ENCODE measurements at regions not wholly inside any gene's neighbourhood (a gene's known extent, or its start where the extent isn't known, plus 50 kb on each side); places are given as distances from the start of the nearest gene placed in this dataset.

DNA sequence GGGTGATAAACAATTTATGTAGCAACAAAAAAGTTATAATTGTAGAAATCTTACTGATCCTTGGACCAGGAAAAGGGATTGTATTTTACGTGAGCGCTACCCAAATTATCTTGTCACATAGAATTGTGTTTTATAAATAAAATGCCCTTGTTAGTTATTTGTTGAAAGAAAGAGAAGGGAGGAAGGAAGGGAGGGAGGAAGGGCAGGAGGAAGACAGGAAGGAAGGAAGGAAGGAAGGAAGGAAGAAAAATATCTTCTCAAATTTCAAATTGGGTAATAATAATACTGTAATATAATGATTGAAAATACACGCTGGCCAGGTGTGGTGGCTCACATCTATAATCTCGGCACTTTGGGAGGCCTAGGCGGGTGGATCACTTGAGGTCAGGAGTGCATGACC, 206.2 kb upstream of the TLL1 start:
- in situ Hi-C loops (cut with MboI; ENCODE audit: low sequenced_read_pairs) = no loop called here

- in situ Hi-C loops (cut with MboI; ENCODE audit: low sequenced_read_pairs) = no loop called here
These were observed 205.1 kb upstream of the TLL1 start for GRCh38 chr4:165667969-165668368.

DNA sequence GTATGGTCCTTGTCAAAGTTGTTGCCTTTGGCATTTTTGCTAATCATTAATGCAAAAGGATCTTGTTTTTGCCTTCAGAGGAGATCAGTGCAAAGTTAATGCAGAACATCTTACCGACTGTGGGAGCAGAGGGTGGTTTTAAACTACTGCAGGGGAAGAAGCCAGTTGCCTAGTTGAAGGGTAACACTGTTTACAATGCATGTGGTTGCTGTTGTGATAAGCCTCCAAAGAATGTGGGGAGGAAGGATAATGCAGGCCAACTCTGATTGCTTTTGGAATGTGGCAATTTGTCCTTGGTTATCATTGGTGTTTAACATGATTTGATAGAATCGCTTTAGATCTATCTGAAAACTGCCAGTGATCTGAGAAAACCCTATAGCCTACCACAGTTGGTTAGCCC, 204.3 kb upstream of the TLL1 start:
- in situ Hi-C loops (cut with MboI; ENCODE audit: low sequenced_read_pairs) = no loop called here

- in situ Hi-C loops (cut with MboI; ENCODE audit: low sequenced_read_pairs) = no loop called here
These were observed 196.0 kb upstream of the TLL1 start for GRCh38 chr4:165677081-165677480.

DNA sequence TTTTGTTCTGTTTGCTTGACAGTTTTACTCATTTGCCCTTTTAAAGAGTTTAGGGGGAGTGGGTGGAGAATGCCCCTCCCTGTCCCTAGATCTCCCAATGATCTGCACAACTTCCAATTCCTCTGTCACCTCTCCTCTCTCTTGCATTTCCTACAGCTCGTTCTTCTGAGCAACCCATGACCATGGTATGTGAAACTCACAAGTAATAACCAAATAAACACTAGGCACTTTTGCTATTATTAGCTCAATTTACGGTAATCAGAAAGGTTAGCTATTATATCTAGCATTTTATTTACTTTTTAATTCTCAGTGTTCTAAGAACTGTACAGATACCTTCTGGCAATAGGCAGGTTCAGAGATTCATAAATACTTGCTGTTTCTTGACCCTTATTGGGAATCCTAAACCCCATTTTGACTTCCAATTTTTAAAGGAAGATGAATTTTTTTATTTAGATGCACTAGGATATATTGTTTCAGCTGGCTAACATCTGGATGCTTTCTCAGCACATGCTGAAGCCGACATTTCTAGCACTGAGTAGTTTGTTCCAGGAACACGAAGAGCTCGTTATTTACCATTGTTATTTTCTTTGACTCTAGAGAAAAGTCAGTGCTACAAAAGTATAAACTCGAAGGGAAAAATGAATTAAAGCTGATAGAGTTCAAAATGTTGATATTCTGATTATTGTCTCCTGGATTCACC, 194.7 kb upstream of the TLL1 start:
- in situ Hi-C loops (cut with MboI; ENCODE audit: low sequenced_read_pairs) = no loop called here

DNA sequence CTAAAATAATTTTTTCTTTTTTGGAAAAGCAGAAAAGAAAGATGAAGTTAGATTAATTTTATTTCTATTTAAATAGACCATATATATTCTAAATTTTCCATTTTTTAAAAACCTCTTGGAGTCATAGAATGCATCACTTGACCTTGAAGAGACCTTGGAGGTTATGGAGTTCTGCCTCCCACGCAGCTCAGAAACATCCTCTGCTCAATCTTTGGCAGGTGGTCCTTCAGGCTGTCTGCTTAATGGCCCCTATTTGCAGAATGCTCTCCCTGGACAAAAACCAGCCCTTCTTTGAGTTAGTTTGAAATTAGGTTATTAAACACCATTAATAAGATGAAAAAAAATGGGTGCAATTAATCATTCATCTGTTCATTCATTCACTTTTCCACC, 194.1 kb upstream of the TLL1 start:
- in situ Hi-C loops (cut with MboI; ENCODE audit: low sequenced_read_pairs) = no loop called here

GRCh38 chr4:165680821-165681220, 192.2 kb upstream of the TLL1 start:
- in situ Hi-C loops (cut with MboI; ENCODE audit: low sequenced_read_pairs) = no loop called here

DNA sequence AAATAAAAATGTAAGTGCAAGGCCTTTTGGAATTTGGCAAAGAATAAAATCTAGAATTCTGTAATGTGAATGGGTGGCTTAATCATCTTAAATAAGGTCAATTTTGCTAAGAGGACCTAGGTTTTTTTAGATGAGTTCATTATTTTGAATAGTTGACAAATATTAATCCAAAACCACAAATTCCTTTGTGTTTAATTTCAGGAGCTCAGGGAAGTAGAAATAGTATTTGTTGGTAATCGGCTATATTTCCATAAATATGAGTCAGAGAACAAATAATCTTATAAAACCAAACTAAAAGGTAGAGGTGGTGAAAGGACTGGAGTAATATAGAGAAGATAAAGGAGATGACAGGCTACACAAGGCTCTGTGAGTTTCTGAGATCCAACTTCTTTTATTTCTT, 190.4 kb upstream of the TLL1 start:
- in situ Hi-C loops (cut with MboI; ENCODE audit: low sequenced_read_pairs) = no loop called here

- in situ Hi-C loops (cut with MboI; ENCODE audit: low sequenced_read_pairs) = no loop called here
These were observed 188.7 kb upstream of the TLL1 start for GRCh38 chr4:165684177-165684805.

DNA sequence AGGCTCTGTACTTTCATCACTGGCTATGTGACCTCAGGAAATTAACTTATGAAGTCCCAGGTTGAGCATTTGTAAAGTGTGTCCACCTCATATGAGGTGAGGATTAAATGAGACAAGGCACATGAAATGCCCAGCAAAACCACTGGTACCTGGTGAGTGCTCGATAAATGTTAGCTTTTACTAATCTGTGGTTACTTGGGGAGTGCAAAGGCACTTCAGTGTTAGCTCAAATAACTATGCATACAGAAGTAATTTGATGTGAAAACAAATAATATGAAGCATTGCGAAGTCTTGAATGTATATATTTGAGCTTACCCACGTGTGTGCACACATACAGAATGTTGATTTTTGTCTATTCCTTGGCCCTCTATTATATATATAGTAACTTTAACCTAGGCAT, 186.3 kb upstream of the TLL1 start:
- in situ Hi-C loops (cut with MboI; ENCODE audit: low sequenced_read_pairs) = no loop called here

DNA sequence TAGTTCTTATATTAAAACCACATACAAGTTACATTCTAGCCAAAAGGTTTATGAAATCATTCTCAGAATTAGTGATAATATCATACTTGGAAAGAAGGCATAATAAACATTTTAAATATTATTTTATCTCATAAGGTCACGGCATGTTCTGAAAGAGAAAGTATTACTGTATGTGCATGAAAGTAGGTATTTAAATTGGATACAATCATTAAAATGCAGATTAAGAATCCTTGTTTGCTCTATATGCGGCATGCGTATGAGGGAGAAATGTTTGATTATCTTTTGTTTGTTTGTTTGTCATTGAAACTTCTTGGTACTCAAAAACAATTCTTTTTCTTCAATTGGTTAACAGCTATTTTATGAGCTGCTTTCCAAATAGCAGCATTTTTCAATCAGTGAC, 183.9 kb upstream of the TLL1 start:
- in situ Hi-C loops (cut with MboI; ENCODE audit: low sequenced_read_pairs) = no loop called here

GRCh38 chr4:165692082-165692481, 181.0 kb upstream of the TLL1 start:
- in situ Hi-C loops (cut with MboI; ENCODE audit: low sequenced_read_pairs) = no loop called here

DNA sequence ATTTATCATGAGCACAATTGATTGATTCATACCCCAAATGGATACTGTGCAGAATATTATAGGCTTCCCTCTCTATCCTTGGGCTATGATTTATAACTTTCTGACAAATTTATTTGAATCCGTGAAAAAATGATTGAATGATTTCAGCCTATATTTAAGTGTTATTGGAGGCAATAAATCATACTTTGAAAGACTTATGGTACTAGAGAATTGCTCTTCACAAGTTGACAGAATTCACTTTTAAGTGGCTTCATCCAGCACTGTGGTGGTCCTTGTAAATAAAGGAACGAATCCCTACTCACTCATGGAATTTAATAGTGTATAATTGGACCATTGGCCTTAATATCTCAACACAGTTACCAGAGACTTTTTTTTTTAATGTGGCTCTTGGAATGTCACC, 174.8 kb upstream of the TLL1 start:
- in situ Hi-C loops (cut with MboI; ENCODE audit: low sequenced_read_pairs) = no loop called here

- in situ Hi-C loops (cut with MboI; ENCODE audit: low sequenced_read_pairs) = no loop called here
These were observed 174.0 kb upstream of the TLL1 start for GRCh38 chr4:165699055-165699454.

DNA sequence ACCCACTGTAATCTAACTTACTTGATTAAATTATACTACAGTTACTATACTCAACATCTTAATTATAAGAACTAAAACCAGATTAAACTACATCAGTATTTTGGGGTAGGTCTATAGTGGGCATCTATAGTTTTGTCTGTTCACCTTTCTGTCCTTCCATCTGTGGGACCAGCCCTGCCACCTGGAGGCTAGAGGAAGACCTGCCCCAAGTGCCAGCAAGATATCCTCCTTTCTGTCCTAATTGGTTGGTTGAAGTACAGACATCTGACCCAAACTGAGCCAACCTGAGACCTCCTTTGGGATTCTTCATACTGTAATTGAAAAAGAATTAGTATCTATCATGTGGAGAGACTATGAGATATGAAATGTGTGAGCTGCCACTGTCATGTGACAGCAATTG, 172.2 kb upstream of the TLL1 start:
- in situ Hi-C loops (cut with MboI; ENCODE audit: low sequenced_read_pairs) = no loop called here

DNA sequence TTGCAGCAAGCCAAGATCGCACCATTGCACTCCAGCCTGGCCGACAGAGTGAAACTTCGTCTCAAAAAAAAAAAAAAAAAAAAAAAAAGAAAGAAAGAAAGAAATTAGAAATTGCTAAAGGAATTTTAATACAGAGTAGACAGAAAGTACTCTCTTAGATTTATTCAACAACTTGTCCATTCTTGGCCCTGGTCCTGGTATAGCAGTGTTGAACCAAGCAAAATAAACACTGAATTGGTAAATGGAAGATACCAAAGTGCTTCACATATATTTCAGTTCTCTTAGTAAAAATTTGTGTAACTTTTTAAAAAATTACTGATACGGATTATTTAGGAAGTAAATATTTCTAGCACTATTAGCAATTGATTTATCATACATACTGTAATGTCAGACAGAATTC, 165.9 kb upstream of the TLL1 start:
- in situ Hi-C loops (cut with MboI; ENCODE audit: low sequenced_read_pairs) = no loop called here

DNA sequence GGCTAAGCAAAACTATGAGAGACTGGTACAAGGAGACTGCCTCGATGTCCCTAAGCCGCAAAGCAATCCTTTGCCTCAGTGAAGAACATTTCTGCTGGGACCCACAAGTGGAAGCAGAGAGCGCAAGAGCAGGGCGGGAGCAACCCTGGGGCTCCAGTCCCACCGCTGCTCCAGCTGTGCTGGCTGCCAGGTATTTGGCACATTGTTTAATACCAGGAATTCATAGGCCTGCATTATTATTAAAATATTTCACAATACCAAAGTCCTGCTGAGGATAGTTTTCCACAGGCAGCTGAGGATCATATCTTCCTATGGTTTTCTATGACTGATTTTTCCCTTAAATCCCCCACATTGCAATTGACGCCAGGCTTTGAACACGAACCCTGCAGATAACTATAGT, 163.5 kb upstream of the TLL1 start:
- in situ Hi-C loops (cut with MboI; ENCODE audit: low sequenced_read_pairs) = no loop called here

DNA sequence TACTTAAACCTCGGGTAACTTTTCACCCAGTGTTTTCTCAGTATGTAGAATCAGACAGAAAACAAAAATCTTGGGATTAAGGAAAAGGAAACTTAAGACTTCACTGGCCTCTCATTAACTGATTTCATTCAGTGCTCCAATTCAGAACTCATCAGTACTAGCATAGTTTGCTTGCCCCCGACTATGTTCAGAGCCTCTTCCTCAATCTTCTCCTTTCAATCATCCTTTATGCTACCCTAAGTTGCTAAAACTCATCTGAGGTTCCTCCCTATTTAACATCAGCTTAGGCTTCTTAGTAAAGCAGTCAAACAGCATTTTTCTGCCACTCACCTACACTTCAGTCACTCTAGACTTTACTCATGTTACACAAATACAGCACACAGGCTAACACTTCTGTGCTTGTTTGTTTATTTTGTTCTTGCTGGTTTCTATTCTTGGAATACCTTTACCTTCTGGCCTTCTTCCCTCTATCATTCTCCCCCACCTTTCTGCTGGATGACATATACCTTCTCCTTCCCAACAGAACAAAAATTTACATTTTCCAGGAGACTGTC, 163.0 kb upstream of the TLL1 start:
- in situ Hi-C loops (cut with MboI; ENCODE audit: low sequenced_read_pairs) = no loop called here

GRCh38 chr4:165711436-165711835, 161.6 kb upstream of the TLL1 start:
- in situ Hi-C loops (cut with MboI; ENCODE audit: low sequenced_read_pairs) = no loop called here

DNA sequence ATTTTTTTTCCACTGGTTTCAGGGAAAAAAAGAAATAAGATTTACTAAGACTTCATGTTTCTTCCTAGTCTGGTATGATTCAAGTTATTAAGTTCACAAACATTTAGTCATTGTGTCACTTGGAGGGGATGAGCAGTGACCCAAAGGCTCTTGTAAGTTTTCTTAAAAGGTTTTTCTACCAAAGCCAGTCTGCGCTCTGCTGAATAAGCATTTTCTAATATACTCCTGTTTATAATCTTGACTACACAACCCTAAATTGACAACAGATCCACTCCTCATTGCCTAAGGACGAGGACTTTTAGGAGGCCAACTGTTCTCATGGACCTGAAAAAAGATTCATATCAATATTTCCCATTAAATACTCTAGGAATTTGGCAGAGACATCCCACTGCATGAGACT, 161.1 kb upstream of the TLL1 start:
- in situ Hi-C loops (cut with MboI; ENCODE audit: low sequenced_read_pairs) = no loop called here

DNA sequence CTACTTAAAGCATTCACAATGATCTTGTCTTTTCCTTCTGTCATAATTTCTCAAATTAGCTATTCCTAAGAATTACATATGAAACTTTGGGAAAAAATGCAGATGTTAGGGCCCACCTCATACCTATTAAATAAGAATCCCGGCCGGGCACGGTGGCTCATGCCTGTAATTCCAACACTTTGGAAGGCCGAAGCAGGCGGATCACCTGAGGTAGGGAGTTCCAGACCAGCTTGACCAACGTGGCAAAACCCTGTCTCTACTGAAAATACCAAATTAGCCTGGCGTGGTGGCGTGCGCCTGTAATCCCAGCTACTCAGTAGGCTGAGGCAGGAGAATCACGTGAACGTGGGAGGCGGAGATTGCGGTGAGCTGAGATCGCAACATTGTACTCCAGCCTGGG, 158.4 kb upstream of the TLL1 start:
- in situ Hi-C loops (cut with MboI; ENCODE audit: low sequenced_read_pairs) = no loop called here

DNA sequence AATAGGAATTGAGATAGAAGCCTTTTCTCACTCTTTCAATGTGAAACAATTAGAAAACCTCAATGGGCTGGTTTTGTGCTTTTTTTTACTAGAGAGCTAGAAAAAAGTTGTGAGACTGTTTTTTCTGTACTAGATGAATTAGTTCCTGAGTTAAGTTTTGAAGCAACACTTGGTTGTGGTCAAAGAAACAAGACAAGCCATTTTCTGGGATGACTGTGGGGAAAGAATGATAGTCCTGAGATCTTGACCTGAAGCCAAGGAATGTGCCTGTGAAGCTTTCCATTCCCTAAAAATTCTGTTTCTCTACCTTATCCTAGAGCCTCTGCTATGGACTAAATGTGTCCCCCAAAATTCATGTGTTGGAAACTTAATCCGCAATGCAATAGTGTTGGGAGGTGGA, 157.8 kb upstream of the TLL1 start:
- in situ Hi-C loops (cut with MboI; ENCODE audit: low sequenced_read_pairs) = no loop called here

DNA sequence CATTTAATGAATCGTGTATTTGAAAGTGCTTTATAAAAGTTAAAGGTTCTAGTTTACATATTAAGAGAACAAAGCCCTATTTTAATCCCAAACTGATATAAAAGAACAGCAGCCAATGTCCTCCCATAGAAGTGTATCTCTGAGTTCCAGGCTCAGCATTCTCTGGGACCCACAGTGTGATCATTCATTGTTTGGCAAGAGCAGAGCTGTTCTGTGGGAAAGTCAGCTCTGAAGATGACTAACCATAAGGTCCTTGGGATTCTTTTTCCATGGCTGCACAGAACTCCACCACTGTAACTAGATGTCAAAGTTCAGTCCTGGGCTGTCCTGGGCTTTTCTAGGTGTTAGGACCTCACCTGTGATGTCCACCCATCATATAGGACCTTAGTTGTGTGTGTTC, 157.0 kb upstream of the TLL1 start:
- in situ Hi-C loops (cut with MboI; ENCODE audit: low sequenced_read_pairs) = no loop called here
